ENCODE measurements at regions not wholly inside any gene's neighbourhood (a gene's known extent, or its start where the extent isn't known, plus 50 kb on each side); places are given as distances from the start of the nearest gene placed in this dataset.

- no peak for DNase-seq
Observed at GRCh38 chr15:31925541-31925940, 104.8 kb upstream of the CHRNA7 start.

- DNase-seq = no peak
Observed at GRCh38 chr15:31930967-31931366, 99.3 kb upstream of the CHRNA7 start.

- DNase-seq = no peak
Observed at GRCh38 chr15:31932576-31932975, 97.7 kb upstream of the CHRNA7 start.

- no peak for DNase-seq
Observed at GRCh38 chr15:31934821-31935220, 95.5 kb upstream of the CHRNA7 start.

GRCh38 chr15:31953478-31953877, 76.8 kb upstream of the CHRNA7 start:
- DNase-seq = no peak

GRCh38 chr15:31954374-31955172, 75.7 kb upstream of the CHRNA7 start:
- no peak for DNase-seq

GRCh38 chr15:31955734-31956133, 74.6 kb upstream of the CHRNA7 start:
- no peak for DNase-seq

- no peak for DNase-seq
Observed at GRCh38 chr15:31957581-31957980, 72.7 kb upstream of the CHRNA7 start.

- DNase-seq = no peak
Observed at GRCh38 chr15:31964586-31965307, 65.6 kb upstream of the CHRNA7 start.

- no peak for DNase-seq
Observed at GRCh38 chr15:31970007-31970406, 60.3 kb upstream of the CHRNA7 start.

- DNase-seq = no peak
Observed at GRCh38 chr15:31973197-31973596, 57.1 kb upstream of the CHRNA7 start.

- DNase-seq = no peak
Observed at GRCh38 chr15:31974154-31974794, 56.0 kb upstream of the CHRNA7 start.

GRCh38 chr15:31974855-31975829, 55.2 kb upstream of the CHRNA7 start:
- DNase-seq = peak; percentile 26

- DNase-seq = no peak
Observed at GRCh38 chr15:31975830-31976229, 54.5 kb upstream of the CHRNA7 start.

GRCh38 chr15:31977138-31977537, 53.2 kb upstream of the CHRNA7 start:
- no peak for DNase-seq

GRCh38 chr15:31977812-31978661, 52.3 kb upstream of the CHRNA7 start:
- peak; percentile 49 for DNase-seq

Measured in CD4-positive, alpha-beta T cell treated with Interleukin-17A for 1 hour (primary cell).